ENCODE measurements at regions not wholly inside any gene's neighbourhood (a gene's known extent, or its start where the extent isn't known, plus 50 kb on each side); places are given as distances from the start of the nearest gene placed in this dataset.

- no peak for TF ChIP-seq RAD21 (IDR thresholded peaks at IDR 0.05; ENCODE audit: low read length)
- TF ChIP-seq RCOR1 (IDR thresholded peaks at IDR 0.05; ENCODE audit: insufficient replicate concordance, low read length): no peak
- TF ChIP-seq MAZ (IDR thresholded peaks at IDR 0.05; ENCODE audit: borderline replicate concordance, low read depth, low read length): no peak
- no peak for TF ChIP-seq POLR2A (IDR thresholded peaks at IDR 0.05; ENCODE audit: low read depth, low read length)
- TF ChIP-seq CTCF (conservative IDR thresholded peaks at IDR 0.05; ENCODE audit: low read depth, low read length): no peak
- no peak for TF ChIP-seq BHLHE40 (IDR thresholded peaks at IDR 0.05; ENCODE audit: low read depth, low read length)
- TF ChIP-seq SMC3 (IDR thresholded peaks at IDR 0.05; ENCODE audit: low read depth, low read length): no peak
- no peak for TF ChIP-seq USF2 (IDR thresholded peaks at IDR 0.05; ENCODE audit: low read depth, low read length)
- no peak for TF ChIP-seq CHD1 (IDR thresholded peaks at IDR 0.05; ENCODE audit: low read depth, low read length)
- TF ChIP-seq FOS (IDR thresholded peaks at IDR 0.05; ENCODE audit: low read depth, low read length): no peak
- TF ChIP-seq MXI1 (IDR thresholded peaks at IDR 0.05; ENCODE audit: borderline replicate concordance, low read depth, low read length): no peak
- TF ChIP-seq CEBPB (IDR thresholded peaks at IDR 0.05; ENCODE audit: low read depth, low read length): no peak
- TF ChIP-seq NFE2L2 (IDR thresholded peaks at IDR 0.05; ENCODE audit: low read depth, low read length): no peak
Measured at GRCh38 chr10:124254490-124254889, 161.1 kb upstream of the CHST15 start.

More at GRCh38 chr10:124254490-124254889, 161.1 kb upstream of the CHST15 start:
- Histone ChIP-seq H2BK20ac (ENCODE audit: low read depth, low read length) (no peak overlapping the region), H2AFZ (replicated peaks; ENCODE audit: low read length, poor library complexity) (no peak overlapping the region), H2BK120ac (ENCODE audit: low read depth, low read length) (no peak overlapping the region), H2AK9ac (replicated peaks; ENCODE audit: low read depth, low read length, poor library complexity) (no peak overlapping the region), H3K36me3 (ENCODE audit: control insufficient read depth, insufficient read depth, low read length) (no peaks in the 10 kb centered on the region), H3K14ac (replicated peaks; ENCODE audit: low read depth, low read length) (no peak overlapping the region), H4K8ac (ENCODE audit: low read depth in 2 of 2, low read length in 2 of 2) (no peak overlapping the region), H3K9me3 (ENCODE audit: control insufficient read depth, insufficient read depth, low read length) (peaks cover 19% of the 10 kb centered on the region), H3K4me1 (ENCODE audit: control insufficient read depth, insufficient read depth, low read length) (no peaks in the 10 kb centered on the region), H3K9ac (ENCODE audit: low read depth, low read length) (no peak overlapping the region), H3K79me1 (ENCODE audit: low read depth in 1 of 2, low read length in 2 of 2) (no peaks in the 10 kb centered on the region), H3K18ac (ENCODE audit: low read depth, low read length) (no peak overlapping the region), H3K23ac (ENCODE audit: low read depth, low read length) (no peak overlapping the region), H3K4me3 (ENCODE audit: insufficient read depth, low read depth, low read length) (no peak overlapping the region), H3K4ac (ENCODE audit: low read depth, low read length) (no peak overlapping the region), H2BK5ac (ENCODE audit: low read depth, low read length, poor library complexity, severe bottlenecking) (no peak overlapping the region), H3K56ac (ENCODE audit: extremely low read depth, insufficient read depth, low read length) (no peak overlapping the region), H4K5ac (ENCODE audit: low read depth, low read length) (no peak overlapping the region), H3K4me2 (ENCODE audit: low read depth, low read length) (no peak overlapping the region), H2BK15ac (ENCODE audit: low read depth, low read length) (no peak overlapping the region), H4K91ac (ENCODE audit: insufficient read depth, low read depth, low read length) (no peak overlapping the region), H2AK5ac (ENCODE audit: low read depth, low read length) (no peak overlapping the region), H4K20me1 (ENCODE audit: insufficient read depth, low read length) (no peaks in the 10 kb centered on the region), H3K9me1 (ENCODE audit: insufficient read depth, low read length) (no peaks in the 10 kb centered on the region), H3K27me3 (ENCODE audit: control insufficient read depth, insufficient read depth, low read length) (no peaks in the 10 kb centered on the region), H3K27ac (ENCODE audit: insufficient read depth, low read length) (no peak overlapping the region)
- 73% methylated on average over 5 of the region's 8 CpGs; no CpG with 5 or more reads in 1 of the 2 experiments for WGBS, 2 experiments (ENCODE audit: extremely low coverage in 2 of 2, insufficient read length in 1 of 2)
- intact Hi-C loops (cut with micrococcal nuclease): no loop called here
- CTCF ChIA-PET: no interaction called here
- POLR2A ChIA-PET (ENCODE audit: unreplicated experiment): no interaction called here
- no peak for DNase-seq
- dilution Hi-C loops (cut with HindIII; ENCODE audit: low sequenced_read_pairs, unreplicated experiment): no loop called here
- BruUV-seq (replicated peaks): no TSS peak
- ATAC-seq (ENCODE audit: low read depth): no peak
- in situ Hi-C loops (cut with MboI; ENCODE audit: low sequenced_read_pairs): no loop called here
